SK-N-SH (cell line): ENCODE measurements at regions not wholly inside any gene's neighbourhood (a gene's known extent, or its start where the extent isn't known, plus 50 kb on each side); places are given as distances from the start of the nearest gene placed in this dataset.

ENCODE experiments used
- CTCF ChIA-PET: fragments of 300-600, 350-600 bp; formaldehyde crosslinking; extraction: SDS; loops from one replicate; lab custom pipeline; 2021; lab: Yijun Ruan, JAX
- POLR2A ChIA-PET: fragments of 350-600 bp; sonication (Branson Sonifier 250); formaldehyde crosslinking; extraction: SDS; loops from one replicate; lab custom pipeline; 2020; ENCODE audit warnings: antibody characterized with exemption, inconsistent platforms; lab: Yijun Ruan, JAX
- DNase-seq: peaks from one replicate; pipeline ENCODE4 v3.0.0; 2012
- H2AFZ ChIP-seq: fragments of 200-600 bp; sonication (generic); 2 replicates; pipeline ENCODE4 v1.8.1; 2016; ENCODE audit warnings: antibody characterized with exemption, mild to moderate bottlenecking, low read depth
- H3F3A ChIP-seq: fragments of 200-600 bp; sonication (generic); replicated peaks from 2 replicates; pipeline ENCODE3; 2016; ENCODE audit warnings: antibody characterized with exemption, mild to moderate bottlenecking; ENCODE audit not compliant: insufficient read depth
- H3K27ac ChIP-seq, 2 experiments: fragments of 200-500 bp in 1 of 2; fragments of 200-600 bp in 1 of 2; sonication (Bioruptor generic) in 1 of 2; sonication (generic), shearing (Covaris generic) in 1 of 2; 2 replicates each; pipeline versions ENCODE4 v1.5.1 to v1.6.1; 2014 to 2016; ENCODE audit warnings: low read depth in 2 of 2, inconsistent platforms in 1 of 2, low read length in 1 of 2, mild to moderate bottlenecking in 1 of 2, mixed read lengths in 1 of 2
- H3K27me3 ChIP-seq: fragments of 200-600 bp; sonication (generic), shearing (Covaris generic); 2 replicates; pipeline ENCODE4 v1.6.1; 2016; ENCODE audit warnings: mixed run types; ENCODE audit not compliant: insufficient read depth
- H3K36me3 ChIP-seq, 2 experiments: fragments of 200-500 bp in 1 of 2; fragments of 200-600 bp in 1 of 2; sonication (Bioruptor generic) in 1 of 2; sonication (generic) in 1 of 2; replicated peaks in 1 of 2; 2 replicates each; pipeline versions ENCODE3 to v1.5.1; 2014 to 2016; ENCODE audit warnings: low read length in 1 of 2, mild to moderate bottlenecking in 1 of 2; ENCODE audit not compliant: insufficient read depth in 2 of 2, control insufficient read depth in 1 of 2
- H3K4me1 ChIP-seq, 2 experiments: fragments of 200-500 bp in 1 of 2; fragments of 200-600 bp in 1 of 2; sonication (Bioruptor generic) in 1 of 2; sonication (generic), shearing (Covaris generic) in 1 of 2; 2 replicates each; pipeline versions ENCODE4 v1.5.1 to v1.6.1; 2014 to 2016; ENCODE audit warnings: low read depth in 1 of 2, low read length in 1 of 2, mixed run types in 1 of 2; ENCODE audit not compliant: insufficient read depth in 2 of 2, control insufficient read depth in 1 of 2
- H3K4me2 ChIP-seq: fragments of 200-600 bp; sonication (generic), shearing (Covaris generic); 2 replicates; pipeline ENCODE4 v1.6.1; 2017; ENCODE audit warnings: mixed run types
- H3K4me3 ChIP-seq, 2 experiments: fragments of 200-500 bp in 1 of 2; fragments of 200-600 bp in 1 of 2; sonication (Bioruptor generic) in 1 of 2; sonication (generic), shearing (Covaris generic) in 1 of 2; 2 replicates each; pipeline versions ENCODE4 v1.5.1 to v1.8.1; 2014 to 2016; ENCODE audit warnings: low read depth in 2 of 2, inconsistent platforms in 1 of 2, low read length in 1 of 2, mild to moderate bottlenecking in 1 of 2, mixed read lengths in 1 of 2, moderate library complexity in 1 of 2
- H3K79me2 ChIP-seq: fragments of 200-600 bp; sonication (generic); 2 replicates; pipeline ENCODE4 v1.8.1; 2017; ENCODE audit warnings: mild to moderate bottlenecking; ENCODE audit not compliant: insufficient read depth
- H3K9ac ChIP-seq: fragments of 200-600 bp; sonication (generic); 2 replicates; pipeline ENCODE4 v1.6.1; 2017; ENCODE audit warnings: mixed run types
- H3K9me2 ChIP-seq: fragments of 200-600 bp; sonication (generic); 2 replicates; pipeline ENCODE4 v1.6.1; 2017; ENCODE audit warnings: mixed run types
- H3K9me3 ChIP-seq: fragments of 200-600 bp; sonication (generic); 2 replicates; pipeline ENCODE4 v1.6.1; 2017; ENCODE audit warnings: mixed run types, mild to moderate bottlenecking, moderate library complexity
- H4K20me1 ChIP-seq: fragments of 200-600 bp; sonication (generic); 2 replicates; pipeline ENCODE4 v1.6.1; 2017; ENCODE audit warnings: mild to moderate bottlenecking, mixed run types; ENCODE audit not compliant: insufficient read depth
- CTCF ChIP-seq: fragments of 200-600 bp; sonication (generic); IDR thresholded peaks from 2 replicates; pipeline ENCODE4 v1.6.1; 2017; ENCODE audit warnings: antibody characterized with exemption, mild to moderate bottlenecking, moderate library complexity
- EP300 ChIP-seq, 2 experiments: IDR thresholded peaks; 2 replicates each; pipeline versions ENCODE4 v1.4.0 to v1.6.1; 2012; ENCODE audit warnings: borderline replicate concordance in 1 of 2, low read depth in 1 of 2, low read length in 1 of 2
- FOSL2 ChIP-seq: IDR thresholded peaks from 2 replicates; pipeline ENCODE4 v1.4.0; 2012; ENCODE audit warnings: low read depth, mild to moderate bottlenecking, moderate library complexity, borderline replicate concordance
- JUND ChIP-seq: IDR thresholded peaks from 2 replicates; pipeline ENCODE4 v1.4.0; 2012
- MAX ChIP-seq: IDR thresholded peaks from 2 replicates; pipeline ENCODE4 v1.4.0; 2012; ENCODE audit warnings: low read depth
- NRF1 ChIP-seq: IDR thresholded peaks from 2 replicates; pipeline ENCODE4 v1.6.1; 2012; ENCODE audit warnings: low read depth, mild to moderate bottlenecking, low read length
- PBX3 ChIP-seq: IDR thresholded peaks from 2 replicates; pipeline ENCODE4; 2012
- POLR2AphosphoS5 ChIP-seq: IDR thresholded peaks from 2 replicates; pipeline ENCODE4 v1.6.1; 2012; ENCODE audit warnings: low read depth, low read length
- RCOR1 ChIP-seq: fragments of 150-350 bp; IDR thresholded peaks from 2 replicates; pipeline ENCODE4 v1.6.1; 2017; ENCODE audit warnings: antibody characterized with exemption, low read length
- RFX5 ChIP-seq: IDR thresholded peaks from 2 replicates; pipeline ENCODE4 v1.6.1; 2012; ENCODE audit warnings: mild to moderate bottlenecking, improper control_type of control experiment, low read length
- SIN3A ChIP-seq: IDR thresholded peaks from 2 replicates; pipeline ENCODE4 v1.6.1; 2012; ENCODE audit warnings: low read depth, mild to moderate bottlenecking, low read length, moderate library complexity, borderline replicate concordance
- SMC3 ChIP-seq: IDR thresholded peaks from 2 replicates; pipeline ENCODE4 v1.6.1; 2012; ENCODE audit warnings: low read depth, low read length, improper control_type of control experiment
- TAF1 ChIP-seq: IDR thresholded peaks from 2 replicates; pipeline ENCODE4 v1.6.1; 2012; ENCODE audit warnings: low read depth, mild to moderate bottlenecking, low read length, moderate library complexity, borderline replicate concordance
- TCF12 ChIP-seq: IDR thresholded peaks from 2 replicates; pipeline ENCODE4 v1.4.0; 2012
- TEAD4 ChIP-seq: IDR thresholded peaks from 2 replicates; pipeline ENCODE4 v1.4.0; 2012; ENCODE audit warnings: mild to moderate bottlenecking, borderline replicate concordance; ENCODE audit not compliant: insufficient read depth
- WGBS: methylation state at CpG from one replicate; pipeline ENCODE4 v1.1.6; 2017; ENCODE audit warnings: low lambda C conversion rate; 5-methylcytosine and 5-hydroxymethylcytosine counted together
- TF ChIP-seq, protein P1 (sequence below): IDR thresholded peaks from 2 replicates; pipeline ENCODE4 v1.4.0; 2012; ENCODE audit warnings: low read depth, borderline replicate concordance

GRCh38 chr14:92254786-92255185 lies 68.2 kb upstream of the SLC24A4 start (continued):
- TF ChIP-seq TAF1 (no peak), JUND (no peak), NRF1 (no peak), MAX (no peak), POLR2AphosphoS5 (no peak), RFX5 (no peak), CTCF (no peak)

GRCh38 chr14:92258934-92259333 lies 64.0 kb upstream of the SLC24A4 start:
- Histone ChIP-seq H3K9ac (no peak overlapping the region), H3K4me2 (no peak overlapping the region), H2AFZ (no peak overlapping the region), H3K27ac (no peak overlapping the region), H3K9me2 (no peaks in the 10 kb centered on the region), H3K79me2 (no peaks in the 10 kb centered on the region), H3K27me3 (peaks cover 66% of the 10 kb centered on the region), H3K4me3 (no peak overlapping the region), H4K20me1 (no peaks in the 10 kb centered on the region), H3K9me3 (no peaks in the 10 kb centered on the region), H3F3A (no peaks in the 10 kb centered on the region), H3K36me3 (no peaks in the 10 kb centered on the region), H3K4me1 (no peaks in the 10 kb centered on the region)
- ChIA-PET POLR2A (interaction anchor here (0.5 kb wide), 1 partner anchor 10 kb away, joined by 3 read pairs; no protein-coding TSS in a partner anchor), CTCF (no interaction called here)
- WGBS = 18% methylated on average over 2 of the region's 3 CpGs
- no peak for DNase-seq
- TF ChIP-seq, protein P1, sequence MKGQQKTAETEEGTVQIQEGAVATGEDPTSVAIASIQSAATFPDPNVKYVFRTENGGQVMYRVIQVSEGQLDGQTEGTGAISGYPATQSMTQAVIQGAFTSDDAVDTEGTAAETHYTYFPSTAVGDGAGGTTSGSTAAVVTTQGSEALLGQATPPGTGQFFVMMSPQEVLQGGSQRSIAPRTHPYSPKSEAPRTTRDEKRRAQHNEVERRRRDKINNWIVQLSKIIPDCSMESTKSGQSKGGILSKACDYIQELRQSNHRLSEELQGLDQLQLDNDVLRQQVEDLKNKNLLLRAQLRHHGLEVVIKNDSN = no peak
- TF ChIP-seq EP300 (IDR thresholded peaks at IDR 0.05; ENCODE audit: borderline replicate concordance in 1 of 2, low read depth in 1 of 2, low read length in 1 of 2) = no peak
- no peak for TF ChIP-seq PBX3

DNA sequence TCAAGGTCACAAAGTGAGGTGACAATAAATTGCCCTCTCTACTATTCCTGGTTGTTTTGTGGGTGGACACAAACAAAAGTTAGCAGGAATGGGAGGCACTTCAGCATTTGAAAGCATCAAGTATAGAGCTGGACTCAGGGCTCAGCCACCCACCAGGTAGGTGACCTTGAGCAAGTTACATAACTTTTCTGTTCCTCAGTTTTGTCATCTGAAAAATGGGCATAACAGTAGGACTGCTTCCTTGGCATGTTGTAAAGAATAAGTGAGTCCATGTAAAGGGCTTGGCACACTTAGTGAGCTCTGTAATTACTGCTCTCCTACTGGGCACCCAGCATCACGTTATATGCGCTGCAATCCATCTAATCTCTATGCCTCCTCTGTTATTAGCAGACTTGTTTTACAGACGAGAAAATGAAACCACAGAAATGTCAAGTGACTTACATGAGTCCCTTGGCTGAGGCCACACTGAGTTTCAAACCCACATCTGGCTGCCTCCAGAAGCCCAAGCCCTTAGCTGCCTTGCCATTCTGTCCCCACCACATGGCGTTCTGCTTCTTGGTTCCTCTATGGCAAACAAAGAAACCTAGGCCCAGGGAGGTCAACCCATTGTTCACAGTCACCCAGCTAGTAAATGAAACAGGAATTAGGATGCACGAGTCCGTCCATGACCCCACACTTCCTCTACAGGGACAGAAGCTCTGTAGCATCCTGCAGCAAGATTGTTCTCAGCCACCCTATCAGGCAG lies 63.2 kb upstream of the SLC24A4 start:
- H3K9me2 ChIP-seq = no peaks in the 10 kb centered on the region
- H3K27me3 ChIP-seq = peaks cover 66% of the 10 kb centered on the region
- no peak for DNase-seq
- no peaks in the 10 kb centered on the region for H3K4me1 ChIP-seq
- 17% methylated on average over 6 of the region's 6 CpGs for WGBS
- H4K20me1 ChIP-seq = no peaks in the 10 kb centered on the region
- no peak overlapping the region for H3K4me3 ChIP-seq
- H3K27ac ChIP-seq = no peak overlapping the region
- H3K36me3 ChIP-seq = no peaks in the 10 kb centered on the region
- TF ChIP-seq TCF12 = no peak
- no peak for TF ChIP-seq SIN3A
- no peak for TF ChIP-seq RCOR1
- TF ChIP-seq TEAD4 = no peak
- no peak for TF ChIP-seq NRF1
- TF ChIP-seq SMC3 = no peak
- TF ChIP-seq FOSL2 = no peak
- H3K4me2 ChIP-seq = no peak overlapping the region
- H3K9ac ChIP-seq = no peak overlapping the region
- CTCF ChIA-PET = no interaction called here
- no peak overlapping the region for H2AFZ ChIP-seq
- POLR2A ChIA-PET = no interaction called here
- H3K79me2 ChIP-seq = no peaks in the 10 kb centered on the region
- no peaks in the 10 kb centered on the region for H3K9me3 ChIP-seq
- no peaks in the 10 kb centered on the region for H3F3A ChIP-seq
